Esophagus muscularis mucosa (tissue), 4 donors: ENCODE measurements at regions not wholly inside any gene's neighbourhood (a gene's known extent, or its start where the extent isn't known, plus 50 kb on each side); places are given as distances from the start of the nearest gene placed in this dataset.

Experiments used
- DNase-seq: peaks from one replicate; pipeline ENCODE4 v3.0.0-alpha.2; 2017; ENCODE audit errors: extremely low spot score
- H3K27ac ChIP-seq, 4 donors: fragments of 200-600 bp; sonication (generic); replicated peaks in 1 of 4; 1 replicate in 3 of 4; 2 replicates in 1 of 4; pipeline ENCODE4 v1.5.1; 2016 to 2019; ENCODE audit warnings: mild to moderate bottlenecking in 1 of 4
- H3K27me3 ChIP-seq, 4 donors: fragments of 200-600 bp; sonication (generic); one replicate each; pipeline versions ENCODE4 v1.5.1 to v1.6.0; 2016 to 2019
- H3K36me3 ChIP-seq, 4 donors: fragments of 200-600 bp; sonication (generic); one replicate each; pipeline ENCODE4 v1.5.1; 2016 to 2019
- H3K4me1 ChIP-seq, 4 donors: fragments of 200-600 bp; sonication (generic); one replicate each; pipeline ENCODE4 v1.5.1; 2016 to 2019
- H3K4me3 ChIP-seq, 4 donors: fragments of 200-600 bp; sonication (generic); 1 replicate in 2 of 4; 2 replicates in 2 of 4; pipeline ENCODE4 v1.5.1; 2016 to 2019; ENCODE audit warnings: mild to moderate bottlenecking in 4 of 4, moderate library complexity in 1 of 4
- H3K9me3 ChIP-seq, 4 donors: fragments of 200-600 bp; sonication (generic); 1 replicate in 3 of 4; 2 replicates in 1 of 4; pipeline ENCODE4 v1.5.1; 2016 to 2019
- EP300 ChIP-seq: sonication (generic); formaldehyde crosslinking; IDR thresholded peaks from one replicate; pipeline ENCODE4 v1.6.1; 2017; ENCODE audit warnings: antibody characterized with exemption
- POLR2A ChIP-seq: fragments of 450-650 bp; IDR thresholded peaks from one replicate; pipeline ENCODE4 v1.6.1; 2017; ENCODE audit warnings: antibody characterized with exemption, moderate library complexity, mild to moderate bottlenecking, low read depth
- POLR2AphosphoS5 ChIP-seq, 2 donors: sonication (generic); formaldehyde crosslinking; IDR thresholded peaks; one replicate each; pipeline ENCODE4 v1.6.1; 2017; ENCODE audit warnings: antibody characterized with exemption in 2 of 2
- WGBS: methylation state at CpG from one replicate; pipeline ENCODE4 v1.1.5; 2018; 5-methylcytosine and 5-hydroxymethylcytosine counted together
- intact Hi-C: fragments of 100-400 bp; cut with DNase I; formaldehyde crosslinking; loops from one replicate; pipeline ENCODE4 v1.15.1; 2023
- TF ChIP-seq, protein P1 (sequence below), 3 experiments: fragments of 200-600 bp in 2 of 3; fragments of 450-650 bp in 1 of 3; sonication (generic) in 2 of 3; IDR thresholded peaks; one replicate each; pipeline ENCODE4 v1.5.1; 2017 to 2019; ENCODE audit warnings: antibody characterized with exemption in 3 of 3, mild to moderate bottlenecking in 2 of 3, moderate library complexity in 1 of 3

DNA sequence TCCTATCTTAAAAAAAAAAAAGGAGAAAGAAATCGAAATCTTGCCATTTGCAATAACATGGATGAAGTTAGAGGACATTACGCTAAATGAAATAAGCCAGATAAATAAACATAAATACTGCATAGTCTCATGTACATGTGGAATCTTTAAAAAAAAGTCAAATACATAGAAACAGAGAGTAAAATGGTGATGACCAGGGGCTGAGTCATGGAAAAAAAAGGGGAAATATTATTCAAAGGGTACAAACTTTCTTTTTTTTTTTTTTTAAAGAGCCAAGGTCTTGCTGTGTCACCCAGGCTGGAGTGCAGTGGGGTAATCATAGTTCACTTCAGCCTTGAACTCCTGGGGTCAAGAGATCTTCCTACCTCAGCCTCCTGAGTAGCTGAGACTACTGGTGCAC, 310.1 kb downstream of the ZNF608 start:
- Histone ChIP-seq H3K4me3 (no peak overlapping the region), H3K27ac (no peak overlapping the region), H3K4me1 (peaks cover 0 to 7% (median 0%) of the 10 kb centered on the region in 4 donors), H3K9me3 (peaks cover 0 to 17% (median 3%) of the 10 kb centered on the region in 4 donors), H3K27me3 (no peaks in the 10 kb centered on the region), H3K36me3 (no peaks in the 10 kb centered on the region)
- WGBS = 98% methylated on average over 2 of the region's 2 CpGs
- no peak for DNase-seq
- intact Hi-C loops = no loop called here
- TF ChIP-seq POLR2A (no peak), EP300 (no peak), POLR2AphosphoS5 (IDR thresholded peaks at IDR 0.05) (no peak)
- TF ChIP-seq, protein P1, sequence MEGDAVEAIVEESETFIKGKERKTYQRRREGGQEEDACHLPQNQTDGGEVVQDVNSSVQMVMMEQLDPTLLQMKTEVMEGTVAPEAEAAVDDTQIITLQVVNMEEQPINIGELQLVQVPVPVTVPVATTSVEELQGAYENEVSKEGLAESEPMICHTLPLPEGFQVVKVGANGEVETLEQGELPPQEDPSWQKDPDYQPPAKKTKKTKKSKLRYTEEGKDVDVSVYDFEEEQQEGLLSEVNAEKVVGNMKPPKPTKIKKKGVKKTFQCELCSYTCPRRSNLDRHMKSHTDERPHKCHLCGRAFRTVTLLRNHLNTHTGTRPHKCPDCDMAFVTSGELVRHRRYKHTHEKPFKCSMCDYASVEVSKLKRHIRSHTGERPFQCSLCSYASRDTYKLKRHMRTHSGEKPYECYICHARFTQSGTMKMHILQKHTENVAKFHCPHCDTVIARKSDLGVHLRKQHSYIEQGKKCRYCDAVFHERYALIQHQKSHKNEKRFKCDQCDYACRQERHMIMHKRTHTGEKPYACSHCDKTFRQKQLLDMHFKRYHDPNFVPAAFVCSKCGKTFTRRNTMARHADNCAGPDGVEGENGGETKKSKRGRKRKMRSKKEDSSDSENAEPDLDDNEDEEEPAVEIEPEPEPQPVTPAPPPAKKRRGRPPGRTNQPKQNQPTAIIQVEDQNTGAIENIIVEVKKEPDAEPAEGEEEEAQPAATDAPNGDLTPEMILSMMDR (IDR thresholded peaks at IDR 0.05) = no peak

DNA sequence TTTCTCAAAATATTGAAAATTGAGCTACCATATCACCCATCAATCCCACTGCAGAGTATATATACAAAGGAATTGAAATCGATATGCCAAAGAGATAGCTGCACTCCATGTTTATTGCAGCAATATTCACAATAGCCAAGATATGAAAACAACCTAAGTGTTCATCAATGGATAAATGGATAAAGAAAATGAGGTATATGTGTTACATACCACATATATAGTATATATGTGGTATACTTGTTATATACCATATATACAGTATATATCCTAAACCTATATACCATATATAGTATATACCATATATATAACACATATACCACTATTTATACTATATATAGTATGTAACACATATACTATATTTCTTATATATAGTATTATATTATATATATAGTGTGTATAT, 313.3 kb downstream of the ZNF608 start:
- H3K4me1 ChIP-seq = no peaks in the 10 kb centered on the region
- intact Hi-C loops = no loop called here
- 91% methylated on average over 1 of the region's 1 CpG for WGBS
- no peak overlapping the region for H3K4me3 ChIP-seq
- no peaks in the 10 kb centered on the region for H3K36me3 ChIP-seq
- H3K27ac ChIP-seq = no peak overlapping the region
- no peak for TF ChIP-seq EP300
- TF ChIP-seq POLR2A = no peak
- TF ChIP-seq, protein P1 (IDR thresholded peaks at IDR 0.05) = no peak
- TF ChIP-seq POLR2AphosphoS5 (IDR thresholded peaks at IDR 0.05) = no peak
- peaks cover 0 to 17% (median 3%) of the 10 kb centered on the region in 4 donors for H3K9me3 ChIP-seq
- DNase-seq = no peak
- no peaks in the 10 kb centered on the region for H3K27me3 ChIP-seq

DNA sequence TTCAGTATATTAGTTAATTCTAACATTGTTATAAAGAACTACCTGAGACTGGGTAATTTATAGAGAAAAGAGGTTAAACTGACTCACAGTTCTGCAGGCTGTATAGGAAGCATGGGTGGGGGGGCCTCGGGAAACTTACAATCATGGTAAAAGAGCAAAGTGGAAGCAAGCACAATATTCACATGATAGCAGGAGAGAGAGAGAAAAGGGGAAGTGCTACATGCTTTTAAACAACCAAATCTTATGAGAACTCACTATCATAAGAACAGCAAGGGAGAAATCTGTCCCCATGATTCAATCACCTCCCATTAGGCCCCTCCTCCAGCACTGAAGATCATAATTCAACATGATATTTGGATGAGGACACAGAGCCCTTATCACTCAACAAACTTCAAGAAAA, 324.9 kb downstream of the ZNF608 start:
- DNase-seq = no peak
- peaks cover 0 to 22% (median 15%) of the 10 kb centered on the region in 4 donors for H3K9me3 ChIP-seq
- no peaks in the 10 kb centered on the region for H3K27me3 ChIP-seq
- no peak for TF ChIP-seq EP300
- no peak for TF ChIP-seq POLR2AphosphoS5 (IDR thresholded peaks at IDR 0.05)
- TF ChIP-seq POLR2A = no peak
- TF ChIP-seq, protein P1 (IDR thresholded peaks at IDR 0.05) = no peak
- no peak overlapping the region for H3K4me3 ChIP-seq
- no peaks in the 10 kb centered on the region for H3K36me3 ChIP-seq
- no peak overlapping the region for H3K27ac ChIP-seq
- H3K4me1 ChIP-seq = no peaks in the 10 kb centered on the region
- intact Hi-C loops = no loop called here
- 82% methylated on average over 1 of the region's 1 CpG for WGBS

DNA sequence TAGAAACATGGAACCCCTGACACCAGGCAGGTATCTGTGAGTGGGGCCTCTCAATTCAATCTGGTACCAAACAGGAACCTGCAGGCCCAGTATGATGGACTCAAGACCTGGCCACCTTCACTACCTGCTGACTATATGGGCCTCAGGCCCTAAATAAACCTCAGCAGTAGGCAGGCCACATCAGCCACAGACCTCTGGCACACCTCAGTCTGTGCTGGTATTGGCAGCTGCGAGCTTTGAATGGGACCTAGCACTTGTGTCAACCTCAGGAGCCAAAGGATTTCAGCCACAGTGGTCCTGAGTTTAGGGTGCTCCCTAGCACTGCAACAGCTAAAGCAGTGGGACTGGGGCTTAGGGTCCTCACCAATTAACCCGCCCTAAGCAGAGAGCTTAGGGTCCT, 325.5 kb downstream of the ZNF608 start:
- TF ChIP-seq POLR2AphosphoS5 (IDR thresholded peaks at IDR 0.05) = no peak
- no peak for TF ChIP-seq POLR2A
- TF ChIP-seq, protein P1 (IDR thresholded peaks at IDR 0.05) = no peak
- no peak for TF ChIP-seq EP300
- Histone ChIP-seq H3K4me1 (no peaks in the 10 kb centered on the region), H3K9me3 (peaks cover 0 to 22% (median 15%) of the 10 kb centered on the region in 4 donors), H3K27me3 (no peaks in the 10 kb centered on the region), H3K4me3 (no peak overlapping the region), H3K27ac (no peak overlapping the region), H3K36me3 (no peaks in the 10 kb centered on the region)
- intact Hi-C loops = no loop called here
- DNase-seq = no peak
- WGBS = 100% methylated on average over 1 of the region's 2 CpGs

DNA sequence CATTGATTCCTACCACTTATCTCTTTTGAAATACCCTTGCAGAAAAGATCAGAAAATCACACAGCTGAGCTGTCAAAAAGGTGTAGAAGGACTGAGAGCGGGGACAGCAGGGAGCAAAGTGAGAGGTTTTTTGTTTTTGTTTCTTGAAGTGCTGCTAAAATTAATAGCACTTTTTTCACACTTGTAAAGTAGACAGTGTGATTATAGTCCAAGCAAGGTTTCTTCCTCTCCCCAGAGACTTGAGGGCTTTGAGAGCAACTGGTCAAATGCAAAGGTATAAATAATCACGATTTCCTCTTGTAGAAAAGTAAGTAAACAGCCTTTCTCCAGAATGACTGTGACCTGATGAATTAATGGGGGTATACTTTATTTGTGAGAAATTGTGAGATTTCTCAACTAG, 326.9 kb downstream of the ZNF608 start:
- no peak for DNase-seq
- Histone ChIP-seq H3K36me3 (no peaks in the 10 kb centered on the region), H3K27me3 (no peaks in the 10 kb centered on the region), H3K4me3 (no peak overlapping the region), H3K9me3 (peaks cover 0 to 17% (median 12%) of the 10 kb centered on the region in 4 donors), H3K4me1 (no peaks in the 10 kb centered on the region), H3K27ac (no peak overlapping the region)
- TF ChIP-seq POLR2AphosphoS5 (IDR thresholded peaks at IDR 0.05) (no peak), EP300 (no peak), POLR2A (no peak)
- TF ChIP-seq, protein P1 (IDR thresholded peaks at IDR 0.05) = no peak
- WGBS = 70% methylated on average over 2 of the region's 2 CpGs
- intact Hi-C loops = no loop called here
